D721Med (cell line): ENCODE measurements at regions not wholly inside any gene's neighbourhood (a gene's known extent, or its start where the extent isn't known, plus 50 kb on each side); places are given as distances from the start of the nearest gene placed in this dataset.

Source experiments
- DNase-seq: peaks from one replicate; pipeline ENCODE4 v3.0.0; 2011; ENCODE audit warnings: low spot score; ENCODE audit not compliant: insufficient read length
- FAIRE-seq: peaks from 2 replicates; lab custom pipeline; 2011; peaks lifted over from hg19 to GRCh38; lab: Jason Lieb, UNC
- TF ChIP-seq, protein P1 (sequence below): IDR thresholded peaks from 2 replicates; pipeline ENCODE4 v1.5.1; 2012; ENCODE audit warnings: mild to moderate bottlenecking, control low read depth; ENCODE audit not compliant: insufficient read depth; ENCODE audit errors: missing control alignments

DNA sequence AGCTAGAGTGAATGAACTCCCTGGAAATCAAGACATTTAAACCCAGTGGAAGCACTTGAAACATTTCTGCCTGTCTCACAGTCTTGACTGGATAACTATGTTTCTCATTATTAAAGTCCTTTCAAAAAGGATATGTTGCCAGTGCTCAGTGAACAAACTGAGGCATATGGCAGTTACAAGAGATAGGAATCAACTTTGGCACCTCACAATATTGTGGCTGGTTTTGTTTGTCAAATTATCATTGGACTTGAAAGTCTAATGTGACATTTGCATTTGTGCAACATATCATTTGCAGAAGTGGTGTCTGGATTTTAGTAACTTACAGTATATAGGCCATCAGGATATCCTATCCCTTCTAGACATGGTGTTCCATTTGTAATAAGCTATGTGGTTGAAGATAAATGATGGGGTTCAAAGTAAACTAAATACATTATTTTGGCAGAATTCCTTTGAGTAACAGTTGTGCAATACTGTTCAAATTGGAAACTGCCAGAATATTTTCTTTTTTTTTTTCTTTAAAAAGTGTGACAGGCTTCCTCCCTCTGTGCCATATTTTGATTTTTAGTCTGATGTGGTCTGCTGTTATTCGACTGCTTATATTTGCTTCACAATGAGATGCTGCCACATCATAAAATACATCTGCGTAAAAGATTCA is 927.7 kb downstream of the FLRT2 start:
- TF ChIP-seq, protein P1, sequence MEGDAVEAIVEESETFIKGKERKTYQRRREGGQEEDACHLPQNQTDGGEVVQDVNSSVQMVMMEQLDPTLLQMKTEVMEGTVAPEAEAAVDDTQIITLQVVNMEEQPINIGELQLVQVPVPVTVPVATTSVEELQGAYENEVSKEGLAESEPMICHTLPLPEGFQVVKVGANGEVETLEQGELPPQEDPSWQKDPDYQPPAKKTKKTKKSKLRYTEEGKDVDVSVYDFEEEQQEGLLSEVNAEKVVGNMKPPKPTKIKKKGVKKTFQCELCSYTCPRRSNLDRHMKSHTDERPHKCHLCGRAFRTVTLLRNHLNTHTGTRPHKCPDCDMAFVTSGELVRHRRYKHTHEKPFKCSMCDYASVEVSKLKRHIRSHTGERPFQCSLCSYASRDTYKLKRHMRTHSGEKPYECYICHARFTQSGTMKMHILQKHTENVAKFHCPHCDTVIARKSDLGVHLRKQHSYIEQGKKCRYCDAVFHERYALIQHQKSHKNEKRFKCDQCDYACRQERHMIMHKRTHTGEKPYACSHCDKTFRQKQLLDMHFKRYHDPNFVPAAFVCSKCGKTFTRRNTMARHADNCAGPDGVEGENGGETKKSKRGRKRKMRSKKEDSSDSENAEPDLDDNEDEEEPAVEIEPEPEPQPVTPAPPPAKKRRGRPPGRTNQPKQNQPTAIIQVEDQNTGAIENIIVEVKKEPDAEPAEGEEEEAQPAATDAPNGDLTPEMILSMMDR, result no peak
- DNase-seq, result no peak
- no peak for FAIRE-seq

DNA sequence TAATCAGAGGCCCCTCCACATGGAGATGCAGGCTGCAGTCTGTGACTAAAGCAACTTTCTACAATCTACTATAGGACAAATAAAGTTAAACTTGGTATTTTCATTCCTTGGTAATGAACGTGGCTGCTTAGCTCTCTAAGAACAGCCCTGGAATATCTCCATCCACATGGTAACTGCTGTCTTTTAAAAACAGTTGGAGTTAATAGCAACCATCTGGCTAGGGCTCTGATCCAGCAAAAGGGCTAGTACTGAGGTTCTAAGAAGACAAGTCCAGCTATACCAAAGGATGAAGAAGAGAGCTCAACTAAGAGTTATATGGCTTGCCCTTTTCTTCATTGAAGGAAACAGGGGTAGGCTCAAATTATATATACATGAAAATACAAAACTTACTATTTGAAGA is 920.1 kb downstream of the FLRT2 start:
- TF ChIP-seq, protein P1, result no peak
- FAIRE-seq, result no peak
- no peak for DNase-seq

DNA sequence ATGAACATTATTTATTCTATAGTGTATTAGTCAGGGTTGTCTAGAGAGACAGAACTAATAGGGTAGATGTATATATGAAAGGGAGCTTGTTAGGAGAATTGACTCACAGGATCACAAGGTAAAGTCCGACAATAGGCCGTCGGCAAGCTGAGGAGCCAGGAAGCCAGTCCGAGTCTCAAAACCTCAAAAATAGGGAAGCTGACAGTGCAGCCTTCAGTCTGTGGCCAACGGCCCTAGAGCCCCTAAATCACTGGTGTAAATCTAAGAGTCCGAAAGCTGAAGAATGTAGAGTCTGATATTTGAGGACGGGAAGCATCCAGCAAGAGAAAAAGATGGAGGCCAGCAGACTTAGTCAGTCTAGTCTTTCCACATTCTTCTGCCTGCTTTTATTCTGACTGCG is 912.2 kb downstream of the FLRT2 start:
- FAIRE-seq, result no peak
- no peak for DNase-seq

DNA sequence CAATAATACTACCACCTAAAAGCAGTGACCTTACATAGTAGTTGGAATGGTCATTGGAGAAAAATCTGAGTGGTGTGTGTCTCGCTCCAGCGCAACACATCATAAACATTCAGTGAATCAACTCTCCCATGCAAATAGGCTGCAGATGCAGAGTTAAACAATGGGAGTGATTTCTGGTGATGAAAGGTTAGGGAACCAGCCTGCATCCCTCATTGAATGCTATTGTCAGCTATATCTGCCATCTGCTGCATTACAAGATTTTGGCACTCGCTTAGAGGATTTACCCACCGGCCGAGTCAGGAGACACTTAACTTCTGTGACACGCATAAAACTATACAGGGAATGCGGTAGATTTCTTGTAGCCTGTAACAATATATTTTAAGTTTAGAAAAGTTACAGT is 900.9 kb downstream of the FLRT2 start:
- TF ChIP-seq, protein P1, result no peak
- DNase-seq (no peak), FAIRE-seq (no peak)

More for the DNA sequence above, 912.2 kb downstream of the FLRT2 start:
- TF ChIP-seq, protein P1, result no peak

DNA sequence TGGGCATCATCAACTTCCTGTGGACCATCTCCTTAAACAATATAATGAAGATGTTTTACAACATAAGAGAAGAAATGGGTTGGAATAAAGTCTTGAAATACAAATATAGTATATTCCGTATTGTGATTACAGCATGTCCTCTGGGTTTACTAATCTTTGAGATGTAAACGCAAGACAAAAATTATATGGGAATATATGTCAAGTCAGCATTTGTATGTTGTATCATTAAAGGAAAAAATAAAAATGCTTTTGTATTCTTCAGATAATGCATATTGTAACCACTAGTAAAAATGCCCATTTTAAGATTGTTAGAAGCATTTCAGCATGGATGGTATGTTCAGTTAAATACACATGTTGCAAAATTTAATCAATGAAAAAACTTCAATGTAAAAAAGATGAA is 893.3 kb downstream of the FLRT2 start:
- no peak for FAIRE-seq
- DNase-seq, result no peak
- TF ChIP-seq, protein P1, result no peak

DNA sequence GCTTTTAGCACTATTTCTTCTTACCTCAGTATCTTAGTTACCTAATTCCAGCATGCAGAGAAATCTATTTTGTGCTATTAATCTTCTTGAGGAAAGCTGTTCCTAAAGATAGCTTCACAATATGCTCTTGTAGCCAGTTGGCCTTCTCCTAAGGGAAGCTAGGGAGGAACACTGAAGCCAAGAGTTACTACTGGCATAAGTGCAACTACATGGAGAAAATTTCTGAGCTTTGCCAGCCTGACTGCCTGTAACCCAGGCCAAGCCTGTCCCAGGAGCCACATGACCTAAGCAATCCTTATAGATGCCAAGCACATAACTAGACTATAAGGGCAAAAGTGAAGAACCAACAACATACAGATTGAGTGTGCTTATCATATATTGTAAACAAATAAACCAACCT is 890.2 kb downstream of the FLRT2 start:
- TF ChIP-seq, protein P1, result no peak
- FAIRE-seq (no peak), DNase-seq (no peak)

DNA sequence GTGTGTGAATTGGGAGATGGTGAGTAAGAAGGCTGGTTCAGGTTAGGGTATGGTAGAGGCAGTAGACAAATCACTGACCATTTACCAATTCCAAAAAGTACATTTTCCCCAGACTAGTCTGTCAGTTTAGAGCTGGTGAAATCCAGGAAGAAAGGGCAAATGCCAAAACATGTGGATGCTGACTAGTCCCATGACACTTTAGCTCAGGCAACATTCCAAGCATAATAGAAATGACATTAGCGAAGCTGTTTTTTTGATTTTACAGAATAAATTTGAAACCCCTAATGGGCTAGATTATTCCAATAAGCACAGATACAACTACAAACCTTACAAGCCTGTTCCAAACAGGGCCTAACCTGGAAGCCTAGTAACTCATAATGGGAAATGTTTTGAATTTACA is 884.2 kb downstream of the FLRT2 start:
- TF ChIP-seq, protein P1, result no peak
- FAIRE-seq (no peak), DNase-seq (no peak)
